GM12878 (cell line): ENCODE measurements at regions not wholly inside any gene's neighbourhood (a gene's known extent, or its start where the extent isn't known, plus 50 kb on each side); places are given as distances from the start of the nearest gene placed in this dataset.

ENCODE experiments used
- ATAC-seq: fragments of 200-7000 bp; cut with Tn5 transposase; 3 replicates; pipeline ENCODE4 v1.9.1; 2020; ENCODE audit warnings: mild to moderate bottlenecking, moderate library complexity
- BruUV-seq: library from RNA; stranded (reverse); fragments of 400-500 nt; replicated peaks from 2 replicates; lab custom pipeline; 2021; lab: Mats Ljungman, UMichigan
- CTCF ChIA-PET: fragments of 300-600 bp; sonication (Branson Sonifier 250); formaldehyde crosslinking; extraction: SDS; loops from one replicate; lab custom pipeline; 2021; ENCODE audit warnings: inconsistent platforms; lab: Yijun Ruan, JAX
- POLR2A ChIA-PET: fragments of 350-600 bp; formaldehyde crosslinking; extraction: SDS; loops from one replicate; lab custom pipeline; 2021; ENCODE audit warnings: inconsistent platforms; lab: Charles Lee
- RAD21 ChIA-PET: fragments of 300-600 bp; sonication (Branson Sonifier 250); formaldehyde crosslinking; loops from one replicate; lab custom pipeline; 2023; ENCODE audit warnings: antibody characterized with exemption; ENCODE audit not compliant: unreplicated experiment; lab: Charles Lee
- SMC1A ChIA-PET: fragments of 300-600 bp; sonication (Branson Sonifier 250); formaldehyde crosslinking; loops from one replicate; lab custom pipeline; 2023; ENCODE audit not compliant: unreplicated experiment, uncharacterized antibody; lab: Charles Lee
- DNase-seq: peaks from one replicate; pipeline ENCODE4 v3.0.0-alpha.2; 2011; ENCODE audit warnings: low read depth, low spot score
- FAIRE-seq: peaks from 3 replicates; lab custom pipeline; 2011; peaks lifted over from hg19 to GRCh38; lab: Jason Lieb, UNC
- H2AFZ ChIP-seq: 2 replicates; pipeline ENCODE4 v1.6.0; 2011; ENCODE audit warnings: low read depth, low read length, control low read depth; ENCODE audit not compliant: control insufficient read depth
- H3K27ac ChIP-seq: 2 replicates; pipeline ENCODE4 v1.5.1; 2011; ENCODE audit warnings: control low read depth; ENCODE audit not compliant: control insufficient read depth, insufficient read depth
- H3K27me3 ChIP-seq, 2 experiments: replicated peaks in 1 of 2; 2 replicates each; pipeline versions ENCODE4 v1.6.0 to v1.6.1; 2011; ENCODE audit warnings: low read length in 1 of 2; ENCODE audit not compliant: control insufficient read depth in 2 of 2, insufficient read depth in 2 of 2
- H3K36me3 ChIP-seq, 2 experiments: 2 replicates each; pipeline ENCODE4 v1.5.1; 2011; ENCODE audit warnings: low read length in 1 of 2; ENCODE audit not compliant: control insufficient read depth in 2 of 2, insufficient read depth in 2 of 2
- H3K4me1 ChIP-seq: 2 replicates; pipeline ENCODE4 v1.6.1; 2011; ENCODE audit warnings: mild to moderate bottlenecking, low read length, moderate library complexity, mixed read lengths; ENCODE audit not compliant: control insufficient read depth, insufficient read depth
- H3K4me2 ChIP-seq: 2 replicates; pipeline ENCODE4 v1.6.0; 2011; ENCODE audit warnings: control low read depth; ENCODE audit not compliant: control insufficient read depth, insufficient read depth
- H3K4me3 ChIP-seq: fragments of 200-600 bp; sonication (generic); 2 replicates; pipeline ENCODE4 v1.5.1; 2016
- H3K79me2 ChIP-seq: 2 replicates; pipeline ENCODE4 v1.6.0; 2011; ENCODE audit warnings: low read length; ENCODE audit not compliant: control insufficient read depth, insufficient read depth
- H3K9ac ChIP-seq: 2 replicates; pipeline ENCODE4 v1.8.0; 2011; ENCODE audit warnings: low read length, control low read depth, mixed read lengths; ENCODE audit not compliant: control insufficient read depth, insufficient read depth
- H3K9me3 ChIP-seq: replicated peaks from 3 replicates; pipeline ENCODE4 v1.5.1; 2011; ENCODE audit warnings: mild to moderate bottlenecking, low read length; ENCODE audit not compliant: control insufficient read depth, insufficient read depth
- H4K20me1 ChIP-seq: 2 replicates; pipeline ENCODE4 v1.6.0; 2011; ENCODE audit not compliant: control insufficient read depth, insufficient read depth
- ATF3 ChIP-seq: IDR thresholded peaks from 2 replicates; pipeline ENCODE4 v1.6.1; 2011; ENCODE audit warnings: low read depth, mild to moderate bottlenecking, low read length, moderate library complexity, borderline replicate concordance; ENCODE audit errors: extremely low read depth
- MTA3 ChIP-seq: IDR thresholded peaks from 2 replicates; pipeline ENCODE4 v1.6.1; 2012; ENCODE audit warnings: low read length, inconsistent platforms, borderline replicate concordance
- SREBF2 ChIP-seq: IDR thresholded peaks from 2 replicates; pipeline ENCODE4 v1.6.1; 2012; ENCODE audit warnings: mild to moderate bottlenecking, low read length
- SUPT20H ChIP-seq: IDR thresholded peaks from 2 replicates; pipeline ENCODE4 v1.6.1; 2011; ENCODE audit warnings: low read depth, mild to moderate bottlenecking, low read length, moderate library complexity, borderline replicate concordance; ENCODE audit not compliant: control insufficient read depth
- TCF7 ChIP-seq: IDR thresholded peaks from 2 replicates; pipeline ENCODE4 v1.6.1; 2014; ENCODE audit warnings: antibody characterized with exemption, borderline replicate concordance
- USF1 ChIP-seq: IDR thresholded peaks from 2 replicates; pipeline ENCODE4 v1.6.1; 2011; ENCODE audit warnings: borderline replicate concordance, low read depth, mild to moderate bottlenecking, moderate library complexity, mixed read lengths, low read length; ENCODE audit not compliant: insufficient read depth; ENCODE audit errors: extremely low read length
- WGBS: methylation state at CpG from one replicate; pipeline ENCODE4 v1.1.6; 2016; ENCODE audit warnings: low lambda C conversion rate; ENCODE audit not compliant: insufficient replicate concordance, insufficient coverage; ENCODE audit errors: missing lambda C conversion rate; 5-methylcytosine and 5-hydroxymethylcytosine counted together
- in situ Hi-C: fragments of 300-500 bp; cut with MboI; formaldehyde crosslinking; loops from 9 replicates; pipeline ENCODE4 v1.14.3; 2018; ENCODE audit warnings: mixed read lengths
- intact Hi-C: fragments of 100-400 bp; cut with micrococcal nuclease; formaldehyde crosslinking; loops from one replicate; pipeline ENCODE4 v1.14.2; 2022; ENCODE audit not compliant: unreplicated experiment

- in situ Hi-C loops (loop anchor here (5.0 to 10.0 kb wide), 2 partner anchors 59 to 194 kb away; no protein-coding TSS in a partner anchor), intact Hi-C loops (no loop called here)
- Histone ChIP-seq H3K9me3 (no peaks in the 10 kb centered on the region), H3K4me1 (no peaks in the 10 kb centered on the region), H3K27ac (no peak overlapping the region), H4K20me1 (no peaks in the 10 kb centered on the region), H3K4me2 (no peak overlapping the region), H3K9ac (no peak overlapping the region), H3K27me3 (no peaks in the 10 kb centered on the region; a peak in 1 of 4 replicates), H3K36me3 (no peaks in the 10 kb centered on the region), H2AFZ (no peak overlapping the region), H3K79me2 (no peaks in the 10 kb centered on the region), H3K4me3 (no peak overlapping the region)
- POLR2A ChIA-PET: no interaction called here
- CTCF ChIA-PET: no interaction called here
- TF ChIP-seq USF1 (no peak), ATF3 (no peak), SREBF2 (no peak), SUPT20H (no peak), MTA3 (no peak)
- SMC1A ChIA-PET: interaction anchor here (0.7 kb wide), 1 partner anchor 197 kb away, joined by 3 read pairs; no protein-coding TSS in a partner anchor
- RAD21 ChIA-PET: no interaction called here
- ATAC-seq: no peak
- no peak for DNase-seq
- BruUV-seq: no TSS peak
- FAIRE-seq: no peak
- 73% methylated on average over 7 of the region's 7 CpGs for WGBS
Observed at GRCh38 chr17:27403480-27404005, 52.7 kb upstream of the KSR1 start.

- ChIA-PET CTCF (interaction anchor here (0.9 to 1.4 kb wide), 2 partner anchors 17 to 23 kb away, joined by 3 to 4 read pairs; no protein-coding TSS in a partner anchor), SMC1A (no interaction called here), RAD21 (no interaction called here), POLR2A (no interaction called here)
- Histone ChIP-seq H4K20me1 (no peaks in the 10 kb centered on the region), H3K27me3 (peaks cover 0 to 3% of the 10 kb centered on the region in 2 experiments; a peak in 1 of 4 replicates), H3K27ac (no peak overlapping the region), H3K4me2 (no peak overlapping the region), H3K4me1 (no peaks in the 10 kb centered on the region), H2AFZ (no peak overlapping the region), H3K9ac (no peak overlapping the region), H3K9me3 (no peaks in the 10 kb centered on the region), H3K79me2 (no peaks in the 10 kb centered on the region), H3K36me3 (no peaks in the 10 kb centered on the region), H3K4me3 (no peak overlapping the region)
- BruUV-seq: no TSS peak
- no peak for DNase-seq
- in situ Hi-C loops (loop anchor here (5.0 to 10.0 kb wide), 2 partner anchors 60 to 193 kb away; no protein-coding TSS in a partner anchor), intact Hi-C loops (loop anchor here (1.0 kb wide), 1 partner anchor 11 kb away; no protein-coding TSS in a partner anchor)
- TF ChIP-seq TCF7: no peak
- FAIRE-seq: no peak
- ATAC-seq: no peak
Observed at GRCh38 chr17:27404676-27405075, 51.6 kb upstream of the KSR1 start.
